HG02938 (cell line): ENCODE measurements at regions not wholly inside any gene's neighbourhood (a gene's known extent, or its start where the extent isn't known, plus 50 kb on each side); places are given as distances from the start of the nearest gene placed in this dataset.
A peak's percentile ranks its signal among the peaks of the same experiment; 100 is the strongest.
"Not testable (repeated sequence)": the region's sequence is repeated elsewhere in the genome, so short reads cannot be mapped to it uniquely, and the experiment has no call there.

Experiments
- ATAC-seq: cut with Tn5 transposase; IDR thresholded peaks from one replicate; pipeline ENCODE4 v1.9.1; 2021; ENCODE audit warnings: mild to moderate bottlenecking, moderate library complexity; ENCODE audit not compliant: unreplicated experiment

DNA sequence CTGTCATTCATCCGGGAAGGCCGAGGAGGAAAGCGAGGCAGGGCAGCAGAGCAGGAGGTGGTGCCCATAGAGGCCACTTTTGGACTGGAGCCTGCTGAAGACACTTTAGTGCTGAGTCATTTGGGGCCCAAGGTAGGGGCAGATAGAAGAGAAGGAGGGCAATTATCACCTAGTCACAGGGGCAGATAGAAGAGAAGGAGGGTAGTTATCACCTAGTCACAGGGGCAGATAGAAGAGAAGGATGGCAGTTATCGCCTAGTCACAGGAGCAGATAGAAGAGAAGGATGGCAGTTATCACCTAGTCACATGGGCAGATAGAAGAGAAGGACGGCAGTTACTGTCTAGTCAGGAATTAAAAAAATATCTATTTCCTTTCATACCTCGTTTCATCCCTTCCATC is 1372.6 kb downstream of the FOXD4L5 start:
- not testable (repeated sequence) for ATAC-seq

DNA sequence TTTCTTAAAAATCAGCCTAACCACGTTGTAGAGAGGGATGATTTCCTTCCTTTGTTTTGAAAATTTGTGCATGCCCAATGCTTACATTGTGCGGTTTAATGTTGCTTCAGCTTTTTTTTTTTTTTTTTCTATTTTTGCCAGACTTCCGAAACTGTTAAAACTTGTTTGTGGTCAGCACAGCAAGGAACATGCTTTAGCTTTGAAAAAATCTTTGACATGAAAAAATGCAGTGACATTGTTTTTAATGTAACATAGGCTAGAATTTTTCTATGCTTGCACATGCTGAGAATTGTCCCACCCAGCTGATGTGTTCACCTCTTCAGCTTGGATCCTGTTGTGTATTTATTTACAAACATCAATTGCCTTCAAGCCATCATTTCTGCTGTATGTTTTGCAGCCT is 1375.9 kb downstream of the FOXD4L5 start:
- not testable (repeated sequence) for ATAC-seq

DNA sequence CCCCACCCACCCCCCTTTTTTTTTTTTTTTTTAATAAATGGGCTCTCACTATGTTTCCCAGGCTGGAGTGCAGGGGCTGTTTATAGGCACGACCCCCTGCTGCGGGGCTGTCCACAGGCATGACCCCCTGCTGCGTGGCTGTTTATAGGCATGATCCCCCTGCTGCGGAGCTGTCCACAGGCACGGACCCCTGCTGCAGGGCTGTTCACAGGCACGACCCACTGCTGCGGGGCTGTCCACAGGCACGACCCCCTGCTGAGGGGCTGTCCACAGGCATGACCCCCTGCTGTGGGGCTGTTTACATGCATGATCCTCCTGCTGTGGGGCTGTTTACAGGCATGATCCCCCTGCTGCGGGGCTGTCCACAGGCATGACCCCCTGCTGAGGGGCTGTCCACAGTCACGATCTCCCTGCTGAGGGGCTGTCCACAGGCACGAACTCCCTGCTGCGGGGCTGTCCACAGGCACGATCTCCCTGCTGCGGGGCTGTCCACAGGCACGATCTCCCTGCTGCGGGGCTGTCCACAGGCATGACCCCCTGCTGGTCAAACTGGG is 1385.3 kb downstream of the FOXD4L5 start:
- ATAC-seq = not testable (repeated sequence)

DNA sequence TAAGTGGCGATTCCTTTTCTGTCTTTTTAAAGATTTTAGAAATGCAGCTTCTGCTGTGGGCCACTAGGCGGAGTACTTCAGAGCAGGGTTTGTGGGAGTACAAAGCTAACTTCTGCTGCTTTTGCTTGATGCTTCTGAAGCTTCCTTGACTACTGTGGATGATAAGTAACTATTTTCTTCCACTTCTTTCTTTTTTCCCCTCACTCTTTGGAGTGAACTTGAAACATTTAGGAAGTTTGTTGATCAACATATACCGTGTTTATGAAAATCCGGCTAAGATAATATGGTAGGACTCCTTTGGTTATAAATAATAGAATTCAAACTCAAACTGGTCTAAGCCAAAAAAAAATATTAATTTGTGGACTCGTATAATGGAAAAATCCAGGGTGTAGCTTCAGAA is 1403.6 kb downstream of the FOXD4L5 start:
- ATAC-seq = not testable (repeated sequence)

DNA sequence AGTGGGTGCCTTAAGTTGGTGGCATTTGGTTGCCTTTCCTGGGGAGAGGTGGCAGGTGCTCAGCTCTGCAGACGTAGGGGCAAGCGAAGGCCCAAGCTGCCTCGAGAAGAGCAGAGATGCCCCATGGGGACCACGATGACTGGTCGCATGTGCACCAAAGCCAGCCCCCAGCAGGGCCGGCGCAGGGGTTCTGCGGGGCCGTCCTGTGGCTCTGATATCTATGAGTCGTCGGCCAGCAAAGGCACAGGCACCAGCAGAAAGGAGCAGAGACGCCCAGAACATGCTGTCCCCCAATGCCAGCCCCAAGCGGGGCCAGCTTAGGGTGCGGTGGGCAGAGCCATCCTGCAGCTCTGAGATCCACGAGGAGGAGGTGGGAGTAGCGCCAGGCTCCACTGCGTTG is 1408.6 kb downstream of the FOXD4L5 start:
- ATAC-seq = not testable (repeated sequence)

DNA sequence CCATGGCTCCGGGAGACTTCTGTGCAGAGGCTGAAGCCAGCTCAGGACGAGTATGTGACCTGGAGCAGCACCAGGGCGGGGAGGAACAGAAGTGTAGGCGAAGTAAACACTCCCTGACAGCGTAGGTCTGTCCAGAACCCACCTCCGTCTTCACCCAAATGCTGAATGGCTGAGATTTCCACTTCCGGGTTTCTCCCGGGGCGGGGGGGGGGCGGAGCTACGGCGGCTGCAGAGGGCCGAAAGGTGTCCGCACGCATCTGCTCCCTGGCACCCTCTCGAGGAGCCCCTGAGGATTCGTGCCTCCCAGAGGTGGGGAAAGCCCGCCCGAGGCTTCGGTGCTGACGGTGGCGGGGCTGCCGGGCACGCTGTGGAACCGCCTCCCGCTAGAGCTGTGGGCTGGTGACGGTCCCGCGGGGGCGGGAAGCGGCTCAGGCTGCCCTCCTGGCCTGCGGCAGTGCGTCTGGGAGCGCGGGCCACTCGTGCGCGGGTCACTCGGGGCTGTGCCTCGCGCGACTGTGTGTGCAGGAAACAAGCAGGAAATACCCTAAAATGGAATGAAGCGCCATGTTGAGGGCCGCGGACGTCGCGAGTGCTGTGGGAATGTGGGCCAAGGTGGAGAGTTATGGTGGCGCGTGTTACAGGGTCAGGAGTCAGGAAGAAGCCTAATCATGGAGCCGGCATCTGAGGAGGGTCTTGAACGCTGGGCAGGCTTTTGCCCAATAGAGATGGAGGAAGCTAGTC is 1425.4 kb downstream of the FOXD4L5 start:
- ATAC-seq = no peak

DNA sequence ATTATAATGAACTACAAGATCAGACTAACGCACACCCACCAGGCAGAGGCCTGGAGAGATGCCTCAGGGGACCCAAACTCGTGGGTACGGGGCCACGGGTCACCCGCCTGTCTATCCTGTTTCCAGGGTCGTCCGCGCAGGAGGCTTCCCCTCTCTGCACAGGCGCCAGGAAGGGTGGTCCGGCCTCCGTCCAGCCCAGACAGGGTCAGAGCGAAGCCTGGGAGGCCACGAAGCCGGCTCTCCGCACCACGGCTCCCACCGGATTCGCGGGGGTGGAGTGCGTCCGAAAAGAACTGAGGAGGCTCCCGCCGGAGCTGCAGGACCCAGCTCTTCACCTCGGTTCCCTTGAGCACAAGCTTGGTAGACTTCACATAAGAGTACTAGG is 1425.9 kb downstream of the FOXD4L5 start:
- ATAC-seq = not testable (repeated sequence)

DNA sequence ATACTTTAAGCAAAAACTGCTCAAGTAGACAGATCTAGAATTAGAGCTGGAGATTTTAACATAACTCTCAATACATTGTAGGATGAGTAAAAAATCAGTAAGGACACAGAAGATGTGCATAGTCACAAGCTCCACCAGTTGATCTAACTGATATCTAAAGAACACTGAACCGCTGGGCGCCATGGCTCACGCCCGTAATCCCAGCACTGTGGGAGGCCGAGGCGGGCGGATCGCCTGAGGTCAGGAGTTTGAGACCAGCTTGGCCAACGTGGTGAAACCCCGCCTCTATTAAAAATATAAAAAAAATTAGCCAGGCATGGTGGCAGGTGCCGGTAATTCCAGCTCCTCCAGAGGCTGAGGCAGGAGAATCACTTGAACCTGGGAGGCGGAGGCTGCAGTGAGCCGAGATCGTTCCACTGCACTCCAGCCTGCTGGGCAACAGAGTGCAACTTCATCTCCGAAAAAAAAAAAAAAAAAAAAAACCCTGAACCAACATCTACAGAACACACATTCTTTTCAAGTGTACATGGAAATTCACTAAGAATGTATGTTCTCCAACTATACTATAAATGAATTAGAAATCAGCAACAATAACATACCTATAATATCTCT is 1431.8 kb downstream of the FOXD4L5 start:
- not testable (repeated sequence) for ATAC-seq

DNA sequence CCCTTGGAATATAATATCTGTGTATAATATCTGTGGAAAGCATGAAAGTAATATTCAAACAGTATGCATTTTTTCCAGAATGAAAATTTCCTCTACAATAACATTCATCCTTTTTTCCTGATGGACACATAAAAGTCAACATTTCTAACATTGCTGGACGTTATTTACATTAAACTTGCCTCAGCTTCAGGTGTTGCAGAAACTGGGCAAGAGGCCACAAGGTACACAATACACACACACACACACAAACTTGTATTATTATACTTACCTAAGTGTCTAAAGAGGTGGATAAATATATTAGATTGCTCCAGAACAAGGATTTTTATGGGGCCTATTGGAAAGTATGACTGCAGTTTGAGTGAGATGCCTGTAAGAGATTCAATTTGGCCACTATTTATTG is 1460.2 kb downstream of the FOXD4L5 start:
- not testable (repeated sequence) for ATAC-seq

DNA sequence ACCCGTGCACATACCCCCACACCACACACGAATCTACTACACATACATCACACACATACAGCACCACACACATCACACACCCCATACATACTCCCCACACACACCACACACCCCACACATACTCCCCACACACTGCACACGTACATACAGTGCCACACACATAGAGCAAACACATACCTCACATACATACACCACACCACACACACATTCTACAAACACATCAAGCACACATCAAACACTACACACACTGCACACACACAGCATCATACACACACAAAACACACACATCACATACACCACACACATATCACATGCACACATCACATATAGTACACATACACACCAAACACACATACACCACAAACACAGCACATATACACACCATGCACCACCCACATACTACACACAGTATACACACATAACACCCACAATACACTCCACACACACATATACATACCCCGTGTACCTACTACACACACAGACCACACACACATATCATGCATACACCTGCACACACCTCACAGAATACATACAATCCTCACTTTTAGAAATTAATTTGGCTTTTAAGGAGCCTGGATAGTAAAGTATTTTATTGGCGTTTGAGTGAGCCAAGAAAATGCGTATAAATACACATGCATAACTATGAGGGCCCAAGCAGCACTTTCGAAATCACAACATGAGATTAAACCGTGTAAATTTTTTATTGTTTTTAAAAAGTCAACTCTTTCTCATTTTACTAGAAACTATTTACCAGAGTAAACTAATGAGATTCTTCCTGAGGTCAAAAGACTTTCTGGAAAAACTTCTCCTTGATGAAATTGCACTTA is 1461.4 kb downstream of the FOXD4L5 start:
- ATAC-seq = not testable (repeated sequence)

DNA sequence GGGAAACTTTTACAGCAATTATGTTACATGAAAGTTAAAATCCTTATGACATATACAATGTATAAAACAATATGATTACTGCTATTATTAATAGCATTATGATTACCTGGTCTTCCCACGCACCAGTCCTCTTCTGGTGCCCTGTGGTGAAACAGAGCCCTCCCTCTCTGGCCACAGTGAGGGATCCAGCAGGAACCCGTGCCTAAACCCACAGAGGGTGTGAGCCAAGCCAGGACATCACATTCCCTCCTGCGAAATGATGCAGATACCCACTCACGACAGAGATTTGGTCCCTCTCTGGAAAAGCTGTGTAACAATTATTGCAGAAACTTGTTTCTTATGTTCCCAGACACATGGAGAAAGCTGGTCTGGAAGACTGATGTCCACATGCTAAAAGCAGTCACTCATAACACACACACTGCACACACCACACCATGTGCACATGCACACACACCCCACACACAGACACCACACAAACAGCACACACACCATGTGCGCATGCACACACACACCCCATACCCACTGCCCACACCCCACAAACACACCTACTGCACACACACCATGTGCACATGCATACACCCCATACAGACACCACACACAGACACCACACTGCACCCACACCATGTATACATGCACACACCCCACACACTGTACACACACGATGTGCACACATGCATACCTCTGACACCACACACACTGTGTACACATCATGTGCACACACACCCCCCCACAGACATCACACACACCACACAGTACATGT is 1462.2 kb downstream of the FOXD4L5 start:
- not testable (repeated sequence) for ATAC-seq

DNA sequence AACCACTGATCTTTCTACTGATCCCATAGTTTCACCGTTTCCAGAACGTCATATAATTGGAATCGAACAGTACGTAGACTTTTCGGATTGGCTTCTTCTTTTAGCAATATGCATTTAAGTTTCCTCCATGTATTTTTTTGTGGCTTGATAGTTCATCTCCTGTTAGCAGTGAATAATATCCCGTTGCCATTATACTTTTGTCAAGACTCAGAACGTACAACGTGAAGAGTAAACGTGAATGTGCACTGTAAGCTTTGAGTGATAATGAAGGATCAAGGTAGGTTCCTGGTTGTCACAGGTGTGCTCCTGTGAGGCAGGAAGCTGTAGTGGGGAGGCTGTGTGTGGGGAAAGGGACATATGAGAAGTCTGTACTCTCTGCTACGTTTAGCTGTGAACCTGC is 1463.7 kb downstream of the FOXD4L5 start:
- ATAC-seq = not testable (repeated sequence)

DNA sequence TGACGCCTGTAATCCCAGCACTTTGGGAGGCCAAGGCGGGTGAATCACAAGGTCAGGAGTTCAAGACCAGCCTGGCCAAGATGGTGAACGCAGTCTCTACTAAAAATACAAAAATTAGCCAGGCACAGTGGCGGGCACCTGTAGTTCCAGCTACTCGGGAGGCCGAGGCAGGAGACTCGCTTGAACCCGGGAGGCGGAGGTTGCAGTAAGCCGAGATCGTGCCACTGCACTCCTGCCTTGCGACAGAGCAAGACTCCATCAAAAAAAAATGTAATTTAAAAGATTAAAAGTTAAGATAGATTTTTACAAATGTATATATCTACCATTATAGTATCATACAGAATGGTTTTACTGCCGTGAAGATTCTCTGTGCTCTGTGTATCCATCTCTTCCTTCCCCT is 1464.1 kb downstream of the FOXD4L5 start:
- not testable (repeated sequence) for ATAC-seq

DNA sequence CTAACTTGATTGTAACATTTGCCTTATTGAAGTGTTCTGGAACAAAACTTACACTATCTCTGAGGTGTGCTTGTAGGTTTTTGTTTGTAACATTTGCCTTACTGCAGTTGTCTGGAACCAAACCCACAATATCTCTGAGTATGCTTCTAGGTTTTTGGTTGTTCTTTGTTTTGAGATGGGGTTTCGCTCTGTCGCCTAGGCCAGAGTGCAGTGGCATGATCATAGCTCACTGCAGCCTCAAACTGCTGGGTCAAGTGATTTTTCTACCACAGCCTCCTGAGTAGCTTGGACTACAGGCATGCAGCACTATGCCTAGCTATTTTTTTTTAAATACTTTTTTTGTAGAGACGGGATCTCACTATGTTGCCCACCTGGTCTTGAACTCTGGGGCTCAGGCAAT is 1464.6 kb downstream of the FOXD4L5 start:
- ATAC-seq = not testable (repeated sequence)

DNA sequence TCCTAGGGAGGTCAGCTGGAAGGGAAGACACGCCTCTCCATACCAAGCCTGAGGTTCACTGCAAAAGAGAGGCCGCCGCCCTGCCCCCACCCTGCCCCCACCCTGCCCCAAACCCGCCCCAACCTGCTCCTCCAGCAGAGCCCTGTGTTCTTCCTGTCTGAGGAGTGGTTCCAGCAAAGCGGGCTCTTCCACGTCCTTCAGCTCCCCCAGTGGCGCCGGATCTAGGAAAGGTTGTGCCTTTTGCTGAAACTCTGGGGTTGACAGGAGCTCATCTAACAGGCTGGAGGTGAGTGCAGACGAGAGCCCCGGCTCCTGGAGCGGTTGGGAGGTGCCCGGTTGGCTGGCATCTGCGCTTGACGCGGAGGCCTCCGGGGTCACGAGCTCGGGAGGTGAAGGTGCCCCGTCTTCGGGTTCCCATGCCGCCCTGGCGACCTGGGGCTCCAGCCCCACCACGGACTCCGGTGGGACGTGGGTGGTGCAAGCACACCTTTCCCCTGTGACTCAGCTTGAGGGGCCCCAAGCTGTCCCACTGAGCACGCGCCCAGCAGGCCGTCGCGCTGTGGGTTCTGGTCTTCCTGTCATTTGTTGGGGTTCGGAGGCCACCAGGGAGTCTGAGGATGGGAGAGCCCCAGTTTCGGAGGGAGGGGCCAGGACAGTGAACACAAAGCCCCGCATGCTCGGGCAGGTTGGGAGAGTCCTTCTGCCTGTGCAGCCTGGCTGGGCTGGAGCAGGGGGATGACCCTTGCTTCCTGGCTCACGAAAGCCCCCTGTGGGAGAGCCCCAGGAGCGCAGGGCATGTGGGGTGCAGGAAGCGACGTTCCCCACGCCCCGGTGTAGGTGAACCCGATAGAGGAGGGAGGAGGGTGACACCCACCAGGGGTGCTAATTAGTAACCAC is 1467.1 kb downstream of the FOXD4L5 start:
- ATAC-seq = peak; percentile 57

DNA sequence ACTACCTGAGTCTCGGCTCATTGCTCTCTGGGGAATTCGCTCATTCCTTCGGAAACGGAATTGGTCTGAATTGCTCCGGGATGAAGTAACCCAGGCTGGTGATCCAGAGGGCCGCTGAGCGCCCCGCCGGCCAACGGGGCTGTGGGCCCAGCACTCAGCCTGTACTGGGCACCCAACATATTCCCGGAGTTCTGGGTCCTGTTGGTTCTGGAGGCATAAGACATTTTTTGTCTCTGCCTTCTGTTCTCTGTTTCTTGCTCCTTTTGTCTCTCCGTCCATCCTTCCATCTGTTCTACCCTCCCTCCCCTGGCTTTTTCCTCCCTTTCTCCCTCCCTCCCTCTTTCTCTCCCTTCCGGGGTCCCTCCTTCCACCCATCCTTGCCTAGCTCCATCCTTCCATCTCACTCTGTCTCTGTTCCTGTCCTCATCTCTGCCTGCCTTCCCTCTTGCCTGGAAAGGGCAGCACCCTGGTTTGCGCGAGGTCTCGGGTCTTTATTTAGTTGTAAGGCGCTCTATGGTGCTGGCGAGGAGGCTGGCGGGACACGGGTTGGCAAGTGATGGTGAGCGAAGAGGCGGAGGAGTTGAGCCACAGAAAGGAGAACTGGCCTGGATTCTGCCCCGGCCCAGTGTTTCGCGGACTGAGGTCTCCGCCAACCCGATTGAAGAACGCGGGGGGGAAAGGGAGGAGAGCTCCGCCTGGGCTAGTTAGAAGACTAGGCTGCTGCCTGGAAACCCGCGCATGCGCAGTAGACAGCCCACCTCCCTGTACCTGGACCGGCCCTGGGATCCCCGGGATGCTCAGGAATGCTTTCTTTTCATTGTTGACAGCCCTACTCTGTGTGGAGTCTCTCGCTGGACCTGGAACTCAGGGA is 1468.0 kb downstream of the FOXD4L5 start:
- ATAC-seq = peak; percentile 57

DNA sequence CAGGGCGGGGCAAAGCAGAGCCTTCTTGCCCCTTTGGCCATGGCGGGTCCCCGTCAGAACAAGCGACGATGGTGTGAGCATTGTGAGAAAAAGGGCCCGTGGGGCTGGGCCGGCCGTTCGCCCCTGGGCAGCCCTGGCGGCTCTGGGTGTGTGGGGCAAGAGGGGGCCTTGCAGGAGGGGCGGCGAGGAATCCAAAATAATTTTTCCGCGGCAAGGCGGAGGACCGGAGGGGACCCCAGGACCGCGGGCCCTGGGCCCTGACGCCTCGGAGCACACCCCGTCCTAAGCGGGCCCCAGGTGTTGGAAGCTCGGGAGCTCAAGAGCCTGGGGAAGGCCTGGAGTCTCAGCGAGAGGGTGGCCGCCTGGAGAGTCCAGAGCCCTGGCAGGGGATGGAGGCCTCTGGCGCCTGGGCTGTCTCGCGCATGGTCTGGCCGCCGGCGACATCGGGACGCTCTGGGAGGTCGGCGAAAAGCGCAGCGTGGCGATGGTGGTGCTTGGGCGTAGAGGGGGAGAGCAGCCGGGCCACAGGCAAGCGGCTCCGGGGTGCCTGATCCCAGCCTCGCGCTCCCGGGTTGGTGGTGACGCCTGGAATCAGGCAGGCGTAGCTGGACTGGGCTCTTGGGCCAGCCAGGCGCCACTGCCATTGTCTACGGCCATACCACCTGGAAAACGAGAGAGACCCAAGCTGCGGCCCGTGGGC is 1469.9 kb downstream of the FOXD4L5 start:
- ATAC-seq = not testable (repeated sequence)
